Sigmoid colon (tissue), 6 donors: ENCODE measurements at regions not wholly inside any gene's neighbourhood (a gene's known extent, or its start where the extent isn't known, plus 50 kb on each side); places are given as distances from the start of the nearest gene placed in this dataset.

ENCODE experiments used
- DNase-seq: peaks from one replicate; pipeline ENCODE4 v3.0.0-alpha.2; 2019
- H3K27ac ChIP-seq, 4 donors: fragments of 200-600 bp; sonication (generic); one replicate each; pipeline ENCODE4 v1.5.1; 2016 to 2019; ENCODE audit warnings: mild to moderate bottlenecking in 1 of 4
- H3K27me3 ChIP-seq, 3 donors: fragments of 200-600 bp; sonication (generic); one replicate each; pipeline ENCODE4 v1.5.1; 2019; ENCODE audit warnings: mild to moderate bottlenecking in 1 of 3
- H3K36me3 ChIP-seq, 4 donors: fragments of 200-600 bp; sonication (generic); one replicate each; pipeline ENCODE4 v1.5.1; 2016 to 2019
- H3K4me1 ChIP-seq, 4 donors: fragments of 200-600 bp; sonication (generic); one replicate each; pipeline ENCODE4 v1.5.1; 2017 to 2019
- H3K4me3 ChIP-seq, 4 donors: fragments of 200-600 bp; sonication (generic); one replicate each; pipeline ENCODE4 v1.5.1; 2017 to 2019; ENCODE audit warnings: mild to moderate bottlenecking in 2 of 4, moderate library complexity in 1 of 4
- H3K9me3 ChIP-seq, 4 donors: fragments of 200-600 bp in 3 of 4; sonication (generic) in 3 of 4; one replicate each; pipeline versions ENCODE4 v1.5.1 to v1.6.1; 2013 to 2019
- EP300 ChIP-seq, 4 donors: sonication (generic); formaldehyde crosslinking; IDR thresholded peaks; one replicate each; pipeline ENCODE4 v1.6.1; 2017; ENCODE audit warnings: antibody characterized with exemption in 4 of 4
- POLR2A ChIP-seq, 2 donors: fragments of 450-650 bp; IDR thresholded peaks; one replicate each; pipeline ENCODE4 v1.6.1; 2016; ENCODE audit warnings: antibody characterized with exemption in 2 of 2, mild to moderate bottlenecking in 2 of 2, moderate library complexity in 2 of 2
- POLR2AphosphoS5 ChIP-seq, 4 donors: sonication (generic); formaldehyde crosslinking; IDR thresholded peaks; one replicate each; pipeline ENCODE4 v1.6.1; 2017; ENCODE audit warnings: antibody characterized with exemption in 4 of 4
- WGBS, 2 donors: extraction: QIAGEN DNeasy Blood & Tissue Kit; methylation state at CpG; one replicate each; pipeline ENCODE4 v1.1.7; 2013; 5-methylcytosine and 5-hydroxymethylcytosine counted together
- intact Hi-C: fragments of 100-400 bp; cut with DNase I; formaldehyde crosslinking; loops from one replicate; pipeline ENCODE4 v1.15.1; 2023
- TF ChIP-seq, protein P1 (sequence below), 4 experiments: fragments of 450-650 bp in 3 of 4; fragments of 200-600 bp in 1 of 4; IDR thresholded peaks; one replicate each; pipeline ENCODE4 v1.5.1; 2016 to 2019; ENCODE audit warnings: antibody characterized with exemption in 4 of 4, mild to moderate bottlenecking in 3 of 4, moderate library complexity in 2 of 4
- donor health status: healthy with polysubstance abuse.
- donor health status: healthy.

DNA sequence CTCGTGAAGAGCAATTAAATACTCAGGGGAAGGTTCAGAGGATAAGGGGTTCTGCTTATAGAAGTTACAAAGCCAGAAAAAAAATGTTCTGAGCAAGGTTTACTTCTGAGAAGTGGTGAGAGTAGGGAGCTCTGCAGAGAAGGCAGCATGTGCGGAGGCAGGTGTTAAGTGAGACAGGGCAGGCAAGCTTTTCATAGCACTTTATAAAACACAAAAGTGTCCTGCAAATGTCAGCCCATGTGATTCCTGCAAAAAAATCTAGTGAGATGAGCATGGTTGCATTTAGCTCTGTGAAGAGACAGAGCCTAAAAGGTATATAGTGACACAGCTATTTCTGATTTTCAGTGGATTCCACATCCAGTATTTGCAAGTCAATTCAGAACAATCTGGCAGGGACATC, 223.8 kb upstream of the SYT4 start:
- no peak for DNase-seq
- Histone ChIP-seq H3K4me3 (no peak overlapping the region), H3K27ac (no peak overlapping the region), H3K4me1 (no peaks in the 10 kb centered on the region), H3K9me3 (peaks cover 0 to 5% (median 1%) of the 10 kb centered on the region in 4 donors), H3K36me3 (no peaks in the 10 kb centered on the region), H3K27me3 (no peaks in the 10 kb centered on the region)
- intact Hi-C loops: no loop called here
- TF ChIP-seq POLR2A (IDR thresholded peaks at IDR 0.05): no peak
- TF ChIP-seq POLR2AphosphoS5 (IDR thresholded peaks at IDR 0.05): no peak
- TF ChIP-seq, protein P1, sequence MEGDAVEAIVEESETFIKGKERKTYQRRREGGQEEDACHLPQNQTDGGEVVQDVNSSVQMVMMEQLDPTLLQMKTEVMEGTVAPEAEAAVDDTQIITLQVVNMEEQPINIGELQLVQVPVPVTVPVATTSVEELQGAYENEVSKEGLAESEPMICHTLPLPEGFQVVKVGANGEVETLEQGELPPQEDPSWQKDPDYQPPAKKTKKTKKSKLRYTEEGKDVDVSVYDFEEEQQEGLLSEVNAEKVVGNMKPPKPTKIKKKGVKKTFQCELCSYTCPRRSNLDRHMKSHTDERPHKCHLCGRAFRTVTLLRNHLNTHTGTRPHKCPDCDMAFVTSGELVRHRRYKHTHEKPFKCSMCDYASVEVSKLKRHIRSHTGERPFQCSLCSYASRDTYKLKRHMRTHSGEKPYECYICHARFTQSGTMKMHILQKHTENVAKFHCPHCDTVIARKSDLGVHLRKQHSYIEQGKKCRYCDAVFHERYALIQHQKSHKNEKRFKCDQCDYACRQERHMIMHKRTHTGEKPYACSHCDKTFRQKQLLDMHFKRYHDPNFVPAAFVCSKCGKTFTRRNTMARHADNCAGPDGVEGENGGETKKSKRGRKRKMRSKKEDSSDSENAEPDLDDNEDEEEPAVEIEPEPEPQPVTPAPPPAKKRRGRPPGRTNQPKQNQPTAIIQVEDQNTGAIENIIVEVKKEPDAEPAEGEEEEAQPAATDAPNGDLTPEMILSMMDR (IDR thresholded peaks at IDR 0.05): no peak
- no peak for TF ChIP-seq EP300 (IDR thresholded peaks at IDR 0.05)
- WGBS, 2 donors: 68 to 76% methylated on average over 2 of the region's 2 CpGs

DNA sequence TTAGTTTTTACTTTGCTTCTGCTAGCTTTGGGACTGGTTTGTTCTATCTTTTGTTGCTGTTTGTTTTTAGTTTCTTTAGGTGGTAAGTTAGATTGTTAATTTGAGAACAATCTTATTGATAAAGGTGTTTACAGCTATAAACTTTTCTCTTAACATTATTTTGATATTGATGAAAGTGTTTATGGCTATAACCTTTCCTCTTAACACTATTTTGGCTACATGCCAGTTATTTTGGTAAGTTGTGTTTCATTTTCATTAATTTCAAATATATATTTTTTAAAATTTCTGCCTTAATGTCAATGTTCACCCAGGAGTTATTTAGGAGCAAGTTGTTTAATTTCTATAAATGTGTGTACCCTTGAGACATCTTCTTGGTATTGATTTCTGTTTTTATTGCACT, 229.6 kb upstream of the SYT4 start:
- H3K27ac ChIP-seq: no peak overlapping the region
- no peaks in the 10 kb centered on the region for H3K36me3 ChIP-seq
- intact Hi-C loops: no loop called here
- peaks cover 3 to 8% (median 6%) of the 10 kb centered on the region in 4 donors for H3K9me3 ChIP-seq
- TF ChIP-seq, protein P1 (IDR thresholded peaks at IDR 0.05): no peak
- TF ChIP-seq POLR2AphosphoS5 (IDR thresholded peaks at IDR 0.05) (no peak), EP300 (IDR thresholded peaks at IDR 0.05) (no peak), POLR2A (IDR thresholded peaks at IDR 0.05) (no peak)
- H3K4me3 ChIP-seq: no peak overlapping the region
- no peaks in the 10 kb centered on the region for H3K4me1 ChIP-seq
- H3K27me3 ChIP-seq: no peaks in the 10 kb centered on the region
- DNase-seq: no peak

DNA sequence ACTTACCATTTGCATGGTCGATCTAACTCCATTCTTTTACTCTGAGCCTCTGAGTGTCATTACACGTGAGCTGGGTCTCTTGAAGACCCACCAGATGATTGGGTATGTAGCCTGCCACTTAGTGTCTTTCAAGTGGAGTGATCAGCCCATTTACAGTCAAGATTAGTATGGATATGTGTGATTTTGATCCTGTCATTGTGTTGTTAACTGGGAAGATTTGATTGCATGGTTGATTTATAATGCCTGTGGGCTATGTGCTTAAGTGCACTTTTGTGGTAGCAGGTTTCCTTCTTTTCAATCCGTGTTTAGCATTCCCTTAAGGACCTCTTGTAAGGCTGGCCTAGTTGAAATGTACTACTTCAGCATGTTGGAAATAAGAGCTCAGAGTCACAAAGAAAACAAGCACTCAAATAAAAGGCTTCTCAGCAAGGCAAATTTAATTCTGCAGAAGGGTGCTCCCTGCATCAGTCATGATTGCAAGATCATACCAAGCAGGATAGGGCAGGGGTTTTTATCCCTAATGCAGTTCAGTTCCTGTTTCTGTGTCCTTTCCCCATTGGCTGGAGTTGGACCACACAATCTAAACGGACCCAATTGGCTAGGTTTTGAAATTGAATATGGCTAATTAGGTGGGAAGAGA, 230.7 kb upstream of the SYT4 start:
- no peak overlapping the region for H3K27ac ChIP-seq
- H3K4me3 ChIP-seq: no peak overlapping the region
- H3K9me3 ChIP-seq: peaks cover 3 to 8% (median 6%) of the 10 kb centered on the region in 4 donors
- intact Hi-C loops: no loop called here
- DNase-seq: no peak
- no peaks in the 10 kb centered on the region for H3K36me3 ChIP-seq
- TF ChIP-seq, protein P1 (IDR thresholded peaks at IDR 0.05): no peak
- TF ChIP-seq EP300 (IDR thresholded peaks at IDR 0.05) (no peak), POLR2A (IDR thresholded peaks at IDR 0.05) (no peak), POLR2AphosphoS5 (IDR thresholded peaks at IDR 0.05) (no peak)
- no peaks in the 10 kb centered on the region for H3K27me3 ChIP-seq
- H3K4me1 ChIP-seq: no peaks in the 10 kb centered on the region
- 70 to 83% methylated on average over 4 of the region's 4 CpGs for WGBS, 2 donors

DNA sequence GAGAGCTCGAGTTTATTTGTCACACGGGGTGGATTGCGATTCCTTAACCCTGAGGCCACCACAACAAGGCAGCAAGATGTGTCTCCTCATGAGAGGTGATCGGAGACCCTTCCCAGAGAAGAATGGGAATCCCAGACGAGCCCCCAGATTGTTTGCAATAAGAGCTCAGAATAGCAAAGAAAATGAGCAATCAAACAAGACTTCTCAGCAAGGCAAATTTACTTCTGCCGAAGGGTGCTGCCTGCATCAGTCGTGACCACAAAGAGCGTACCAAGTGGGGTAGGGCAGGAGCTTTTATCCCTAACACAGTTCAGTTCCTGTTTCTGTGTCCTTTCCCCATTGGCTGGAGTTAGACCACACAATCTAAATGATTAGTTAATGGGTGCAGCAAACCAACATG, 237.5 kb upstream of the SYT4 start:
- peaks cover 0 to 10% (median 4%) of the 10 kb centered on the region in 4 donors for H3K9me3 ChIP-seq
- TF ChIP-seq POLR2A (IDR thresholded peaks at IDR 0.05) (no peak), EP300 (IDR thresholded peaks at IDR 0.05) (no peak)
- TF ChIP-seq, protein P1 (IDR thresholded peaks at IDR 0.05): no peak
- no peak for DNase-seq
- H3K4me3 ChIP-seq: no peak overlapping the region
- H3K36me3 ChIP-seq: no peaks in the 10 kb centered on the region
- H3K27ac ChIP-seq: no peak overlapping the region
- intact Hi-C loops: no loop called here
- 87 to 88% methylated on average over 8 of the region's 8 CpGs for WGBS, 2 donors
- H3K27me3 ChIP-seq: no peaks in the 10 kb centered on the region
- no peaks in the 10 kb centered on the region for H3K4me1 ChIP-seq

DNA sequence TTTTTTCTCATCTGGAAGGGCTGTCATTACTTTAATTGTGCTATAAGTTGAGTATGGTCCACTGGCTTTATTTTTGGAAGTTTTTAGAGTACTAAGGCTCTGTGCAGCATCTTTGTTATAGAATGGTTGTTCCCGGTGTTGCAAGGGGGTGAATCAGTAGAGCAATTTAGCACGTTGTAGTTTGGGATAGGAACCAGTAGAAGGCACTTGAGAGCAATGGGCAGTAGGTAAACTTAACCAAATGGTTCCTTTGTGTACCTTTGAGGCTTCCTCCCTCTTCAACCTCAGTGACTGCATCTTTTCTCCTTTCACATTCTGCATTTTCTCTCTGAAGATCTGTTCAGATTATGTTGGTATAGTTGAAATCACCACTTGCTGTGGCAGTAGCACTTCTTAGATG, 238.2 kb upstream of the SYT4 start:
- H3K4me3 ChIP-seq: no peak overlapping the region
- no peaks in the 10 kb centered on the region for H3K27me3 ChIP-seq
- WGBS, 2 donors: 74 to 76% methylated on average over 2 of the region's 2 CpGs
- no peaks in the 10 kb centered on the region for H3K4me1 ChIP-seq
- TF ChIP-seq EP300 (IDR thresholded peaks at IDR 0.05): no peak
- TF ChIP-seq, protein P1 (IDR thresholded peaks at IDR 0.05): no peak
- no peak for TF ChIP-seq POLR2A (IDR thresholded peaks at IDR 0.05)
- TF ChIP-seq POLR2AphosphoS5 (IDR thresholded peaks at IDR 0.05): no peak
- no peak for DNase-seq
- intact Hi-C loops: no loop called here
- H3K36me3 ChIP-seq: no peaks in the 10 kb centered on the region
- H3K9me3 ChIP-seq: peaks cover 0 to 10% (median 4%) of the 10 kb centered on the region in 4 donors
- H3K27ac ChIP-seq: no peak overlapping the region
